Stimulated activated effector memory CD8-positive, alpha-beta T cell treated with anti-CD3 and anti-CD28 coated beads, Interleukin-12 subunit alpha, Interleukin-12 subunit beta, amount 100 ng/mL, for 72 hours (primary cell): ENCODE measurements at regions not wholly inside any gene's neighbourhood (a gene's known extent, or its start where the extent isn't known, plus 50 kb on each side); places are given as distances from the start of the nearest gene placed in this dataset.
A peak's percentile ranks its signal among the peaks of the same experiment; 100 is the strongest.

Experiments used
- ATAC-seq: fragments of 150-1000 bp; cut with Tn5 transposase; 2 replicates; pipeline ENCODE4 v1.10.0; 2021
- DNase-seq, 2 donors: peaks; one replicate each; pipeline ENCODE4 v3.0.0; 2021 to 2022; ENCODE audit warnings: low spot score in 2 of 2
- H3K27ac Mint-ChIP-seq: one replicate; pipeline ENCODE4 v1.8.0; 2022; ENCODE audit warnings: mild to moderate bottlenecking, mixed read lengths
- H3K36me3 Mint-ChIP-seq: one replicate; pipeline ENCODE4 v1.8.0; 2022; ENCODE audit warnings: mild to moderate bottlenecking, mixed read lengths
- H3K4me1 Mint-ChIP-seq: one replicate; pipeline ENCODE4 v1.8.0; 2022; ENCODE audit warnings: mixed read lengths
- H3K4me3 Mint-ChIP-seq: one replicate; pipeline ENCODE4 v1.8.0; 2022; ENCODE audit warnings: mild to moderate bottlenecking, mixed read lengths
- H3K9me3 Mint-ChIP-seq: one replicate; pipeline ENCODE4 v1.8.0; 2022; ENCODE audit warnings: mixed read lengths

- no peaks in the 10 kb centered on the region for H3K9me3 Mint-ChIP-seq
- no peak overlapping the region for H3K4me3 Mint-ChIP-seq
- no peak overlapping the region for H3K27ac Mint-ChIP-seq
- no peaks in the 10 kb centered on the region for H3K36me3 Mint-ChIP-seq
- ATAC-seq = no peak
- no peaks in the 10 kb centered on the region for H3K4me1 Mint-ChIP-seq
- no peak for DNase-seq
Measured at GRCh38 chr22:48751539-48752437, 1075.9 kb downstream of the BRD1 start.

DNA sequence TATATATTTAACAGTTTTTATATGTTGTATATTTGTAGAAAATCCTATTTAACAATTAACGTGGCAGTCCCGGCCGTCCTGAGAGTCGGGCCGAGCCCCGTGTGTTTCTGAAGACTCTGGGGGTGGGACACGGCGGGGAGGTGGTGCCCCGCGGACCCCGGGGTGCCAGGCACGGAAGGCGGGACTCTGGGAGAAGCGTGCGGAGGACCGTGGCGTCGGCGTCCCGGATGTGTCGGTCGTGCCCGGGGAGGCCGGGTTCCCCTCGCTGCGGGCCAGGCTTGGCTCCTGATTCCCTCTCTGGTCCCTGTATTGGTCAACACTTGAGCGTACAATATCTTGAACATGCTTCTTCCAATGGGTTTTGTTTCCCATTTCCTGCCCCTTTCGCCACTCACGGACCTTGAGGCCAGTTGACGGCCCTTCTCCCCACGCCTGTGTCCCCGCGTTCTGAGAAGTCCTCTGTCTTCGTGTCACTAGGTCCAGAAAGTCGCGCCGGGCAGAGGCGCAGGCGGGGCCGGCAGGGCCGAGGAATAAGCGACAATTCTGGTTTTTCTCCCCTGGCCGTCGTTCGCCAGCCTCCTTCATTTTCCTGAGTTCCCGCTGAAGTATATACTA is 1076.7 kb downstream of the BRD1 start:
- no peaks in the 10 kb centered on the region for H3K4me1 Mint-ChIP-seq
- no peak overlapping the region for H3K27ac Mint-ChIP-seq
- H3K36me3 Mint-ChIP-seq = no peaks in the 10 kb centered on the region
- DNase-seq (peak in 1 of 2 donors; percentile 15), ATAC-seq (no peak)
- H3K4me3 Mint-ChIP-seq = no peak overlapping the region
- H3K9me3 Mint-ChIP-seq = no peaks in the 10 kb centered on the region

- H3K36me3 Mint-ChIP-seq = no peaks in the 10 kb centered on the region
- no peaks in the 10 kb centered on the region for H3K9me3 Mint-ChIP-seq
- H3K27ac Mint-ChIP-seq = no peak overlapping the region
- no peak for DNase-seq
- ATAC-seq = no peak
- H3K4me3 Mint-ChIP-seq = no peak overlapping the region
- no peaks in the 10 kb centered on the region for H3K4me1 Mint-ChIP-seq
Measured at GRCh38 chr22:48750282-48750681, 1077.4 kb downstream of the BRD1 start.

DNA sequence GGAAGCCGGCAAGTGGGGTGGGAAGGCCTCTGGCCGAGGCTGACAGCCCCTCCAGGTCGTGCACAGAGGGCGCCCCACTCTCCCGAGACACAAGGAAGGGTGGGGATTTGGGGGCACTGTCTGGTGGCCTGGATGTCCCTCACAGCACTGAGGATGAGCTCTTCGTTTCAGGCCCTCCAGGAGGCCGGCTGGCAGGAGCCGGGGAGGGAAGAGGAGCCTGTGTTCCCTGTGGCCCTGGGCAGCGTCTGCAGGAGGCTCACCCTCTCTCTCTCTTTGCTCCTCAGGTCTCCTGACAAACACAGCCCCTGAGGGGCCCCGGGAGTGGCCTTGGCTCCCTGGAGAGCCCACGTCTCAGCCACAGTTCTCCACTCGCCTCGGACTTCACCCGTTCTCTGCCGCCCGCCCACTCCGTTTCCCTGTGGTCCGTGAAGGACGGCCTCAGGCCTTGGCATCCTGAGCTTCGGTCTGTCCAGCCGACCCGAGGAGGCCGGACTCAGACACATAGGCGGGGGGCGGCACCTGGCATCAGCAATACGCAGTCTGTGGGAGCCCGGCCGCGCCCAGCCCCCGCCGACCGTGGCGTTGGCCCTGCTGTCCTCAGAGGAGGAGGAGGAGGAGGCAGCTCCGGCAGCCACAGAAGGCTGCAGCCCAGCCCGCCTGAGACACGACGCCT is 1078.0 kb downstream of the BRD1 start:
- Mint-ChIP-seq H3K4me1 (no peaks in the 10 kb centered on the region), H3K4me3 (no peak overlapping the region), H3K9me3 (no peaks in the 10 kb centered on the region), H3K27ac (no peak overlapping the region), H3K36me3 (no peaks in the 10 kb centered on the region)
- ATAC-seq = no peak
- peak in 1 of 2 donors; percentile 29 for DNase-seq

- ATAC-seq (no peak), DNase-seq (no peak)
- Mint-ChIP-seq H3K36me3 (no peaks in the 10 kb centered on the region), H3K9me3 (no peaks in the 10 kb centered on the region), H3K4me1 (no peaks in the 10 kb centered on the region), H3K27ac (no peak overlapping the region), H3K4me3 (no peak overlapping the region)
Measured at GRCh38 chr22:48748860-48749554, 1078.7 kb downstream of the BRD1 start.

- H3K36me3 Mint-ChIP-seq = no peaks in the 10 kb centered on the region
- H3K4me1 Mint-ChIP-seq = no peaks in the 10 kb centered on the region
- DNase-seq (peak in 1 of 2 donors; percentile 29), ATAC-seq (no peak)
- no peak overlapping the region for H3K27ac Mint-ChIP-seq
- H3K9me3 Mint-ChIP-seq = no peaks in the 10 kb centered on the region
- no peak overlapping the region for H3K4me3 Mint-ChIP-seq
Measured at GRCh38 chr22:48748113-48748859, 1079.4 kb downstream of the BRD1 start.

DNA sequence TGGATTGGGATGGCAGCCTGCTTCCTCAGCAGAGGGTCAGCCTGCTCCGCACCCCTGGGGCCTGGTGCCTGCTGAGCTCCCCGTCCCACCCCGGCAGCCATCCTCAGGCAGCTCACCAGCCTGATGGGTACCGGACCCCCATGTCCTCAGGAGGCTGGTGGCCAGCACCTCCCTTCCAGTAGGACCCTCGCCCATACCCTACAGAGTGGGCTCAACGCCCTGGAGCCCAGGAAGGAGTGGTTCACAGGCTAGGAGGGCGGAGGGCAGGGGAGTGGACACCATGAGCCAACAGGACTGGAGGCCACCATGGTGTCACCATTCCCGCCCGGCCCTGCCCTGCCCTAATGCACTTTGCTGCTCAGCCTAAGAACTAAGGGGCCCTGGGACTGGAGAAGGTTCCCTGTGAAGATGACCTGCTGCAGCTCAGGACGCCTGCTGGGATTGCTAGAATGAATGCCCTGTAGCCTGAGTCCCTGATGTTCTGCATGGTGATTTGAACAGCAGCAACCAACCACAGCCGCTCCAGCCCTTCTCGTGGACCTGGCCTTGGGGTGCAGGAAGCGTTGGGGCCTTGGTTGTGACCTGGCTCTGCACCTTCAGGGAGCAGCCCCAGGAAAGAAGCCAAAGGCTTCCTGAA is 1080.8 kb downstream of the BRD1 start:
- ATAC-seq (no peak), DNase-seq (peak in 1 of 2 donors; percentile 22)
- Mint-ChIP-seq H3K9me3 (no peaks in the 10 kb centered on the region), H3K36me3 (no peaks in the 10 kb centered on the region), H3K4me1 (no peaks in the 10 kb centered on the region), H3K27ac (no peak overlapping the region), H3K4me3 (no peak overlapping the region)

DNA sequence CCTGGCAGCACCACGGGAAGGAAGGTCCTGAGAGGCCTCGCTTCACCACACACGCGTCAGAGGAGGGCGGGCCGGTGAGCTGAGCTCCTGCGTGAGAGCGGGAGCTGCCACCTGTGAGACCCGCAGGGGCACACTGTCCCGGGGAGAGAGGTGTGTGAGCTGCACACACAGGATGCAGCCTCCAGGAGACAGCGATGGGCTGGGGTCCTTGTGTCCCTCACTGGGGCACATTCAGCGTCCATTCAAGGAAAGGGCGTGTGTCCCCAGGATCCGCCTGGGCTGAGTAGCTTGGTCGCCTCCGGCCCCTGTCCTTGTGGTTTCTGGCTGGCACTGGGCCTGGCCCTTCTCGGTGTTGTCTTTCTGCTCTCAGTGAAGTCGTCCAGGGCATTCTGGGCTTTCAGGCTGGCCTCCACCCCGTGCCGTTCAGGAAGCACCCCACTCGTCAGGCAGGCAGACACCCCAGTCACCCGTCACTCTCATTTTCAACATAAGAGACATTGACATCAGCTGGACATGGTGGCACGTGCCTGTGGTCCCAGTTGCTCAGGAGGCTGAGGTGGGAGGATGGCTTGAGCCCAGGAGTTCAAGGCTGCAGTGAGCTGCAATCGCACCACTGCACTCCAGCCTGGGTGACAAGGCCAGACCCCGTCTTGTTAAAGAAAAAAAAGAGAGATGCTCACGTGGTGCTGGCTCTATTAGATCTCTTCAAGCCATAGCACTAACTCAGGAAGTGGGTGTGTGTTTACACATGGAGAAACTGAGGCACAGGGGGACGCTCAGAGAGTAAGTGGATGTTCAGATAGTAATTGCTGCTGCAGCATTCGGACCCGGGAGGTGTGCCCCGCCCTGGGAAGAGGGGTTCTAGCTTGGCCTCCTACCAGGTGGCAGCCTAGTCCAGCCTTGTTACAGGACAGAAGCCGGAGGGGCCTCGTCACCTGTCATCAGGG is 1081.6 kb downstream of the BRD1 start:
- H3K4me1 Mint-ChIP-seq = no peaks in the 10 kb centered on the region
- no peak for ATAC-seq
- H3K36me3 Mint-ChIP-seq = no peaks in the 10 kb centered on the region
- H3K4me3 Mint-ChIP-seq = no peak overlapping the region
- peak in 1 of 2 donors; percentile 15 for DNase-seq
- no peaks in the 10 kb centered on the region for H3K9me3 Mint-ChIP-seq
- no peak overlapping the region for H3K27ac Mint-ChIP-seq

- Mint-ChIP-seq H3K36me3 (no peaks in the 10 kb centered on the region), H3K4me1 (no peaks in the 10 kb centered on the region), H3K9me3 (no peaks in the 10 kb centered on the region), H3K4me3 (no peak overlapping the region), H3K27ac (no peak overlapping the region)
- no peak for ATAC-seq
- peak in 1 of 2 donors; percentile 23 for DNase-seq
Measured at GRCh38 chr22:48744967-48745841, 1082.5 kb downstream of the BRD1 start.

DNA sequence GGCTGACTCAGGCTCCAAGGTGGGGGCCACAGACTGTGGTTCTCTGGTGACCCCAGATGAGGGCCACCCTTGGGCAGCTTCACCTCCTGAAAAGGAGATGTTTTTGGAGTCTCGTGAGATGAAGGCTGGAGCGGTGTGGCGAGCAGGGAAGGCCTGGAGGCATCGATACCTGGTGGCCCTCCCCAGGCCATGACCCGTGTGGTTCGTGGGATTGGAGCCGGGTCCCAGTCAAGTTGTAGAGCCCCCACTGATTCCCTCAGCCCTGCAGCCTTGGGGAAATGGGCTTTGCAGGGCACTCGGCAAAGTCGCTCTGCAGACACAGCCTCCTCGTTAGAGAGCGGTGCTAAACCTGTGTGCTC is 1083.4 kb downstream of the BRD1 start:
- H3K36me3 Mint-ChIP-seq = no peaks in the 10 kb centered on the region
- no peaks in the 10 kb centered on the region for H3K9me3 Mint-ChIP-seq
- no peak overlapping the region for H3K4me3 Mint-ChIP-seq
- no peak for DNase-seq
- no peak overlapping the region for H3K27ac Mint-ChIP-seq
- no peak for ATAC-seq
- H3K4me1 Mint-ChIP-seq = no peaks in the 10 kb centered on the region

GRCh38 chr22:48743601-48744282 is 1083.9 kb downstream of the BRD1 start:
- no peak overlapping the region for H3K27ac Mint-ChIP-seq
- H3K4me1 Mint-ChIP-seq = no peaks in the 10 kb centered on the region
- ATAC-seq = no peak
- no peak overlapping the region for H3K4me3 Mint-ChIP-seq
- no peaks in the 10 kb centered on the region for H3K9me3 Mint-ChIP-seq
- DNase-seq = no peak
- no peaks in the 10 kb centered on the region for H3K36me3 Mint-ChIP-seq

GRCh38 chr22:48742556-48743343 is 1084.9 kb downstream of the BRD1 start:
- H3K27ac Mint-ChIP-seq = no peak overlapping the region
- no peaks in the 10 kb centered on the region for H3K9me3 Mint-ChIP-seq
- no peak overlapping the region for H3K4me3 Mint-ChIP-seq
- ATAC-seq = no peak
- H3K36me3 Mint-ChIP-seq = no peaks in the 10 kb centered on the region
- H3K4me1 Mint-ChIP-seq = no peaks in the 10 kb centered on the region
- DNase-seq = no peak
